CD1c-positive myeloid dendritic cell (primary cell): ENCODE measurements at regions not wholly inside any gene's neighbourhood (a gene's known extent, or its start where the extent isn't known, plus 50 kb on each side); places are given as distances from the start of the nearest gene placed in this dataset.

Experiments used
- DNase-seq: peaks from one replicate; pipeline ENCODE4 v3.0.0-alpha.2; 2016; ENCODE audit errors: extremely low spot score

DNA sequence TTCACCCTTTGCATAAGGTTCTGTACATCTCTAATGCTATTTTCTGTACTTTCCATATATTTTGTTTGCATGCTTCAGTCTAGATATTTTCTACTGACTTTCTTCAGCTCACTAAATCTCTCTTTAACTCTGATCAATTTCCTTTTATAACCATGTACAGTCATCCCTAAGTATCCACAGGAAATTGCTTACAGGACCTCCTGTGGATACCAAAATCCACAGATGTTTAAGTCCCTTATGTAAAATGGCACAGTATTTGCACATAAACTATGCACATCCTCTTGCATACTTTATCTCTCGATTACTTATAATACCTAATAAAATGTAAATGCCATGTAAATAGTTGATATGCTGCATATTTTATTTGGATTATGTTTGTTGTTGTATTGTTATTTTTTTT, 442.1 kb downstream of the TLE4 start:
- no peak for DNase-seq

DNA sequence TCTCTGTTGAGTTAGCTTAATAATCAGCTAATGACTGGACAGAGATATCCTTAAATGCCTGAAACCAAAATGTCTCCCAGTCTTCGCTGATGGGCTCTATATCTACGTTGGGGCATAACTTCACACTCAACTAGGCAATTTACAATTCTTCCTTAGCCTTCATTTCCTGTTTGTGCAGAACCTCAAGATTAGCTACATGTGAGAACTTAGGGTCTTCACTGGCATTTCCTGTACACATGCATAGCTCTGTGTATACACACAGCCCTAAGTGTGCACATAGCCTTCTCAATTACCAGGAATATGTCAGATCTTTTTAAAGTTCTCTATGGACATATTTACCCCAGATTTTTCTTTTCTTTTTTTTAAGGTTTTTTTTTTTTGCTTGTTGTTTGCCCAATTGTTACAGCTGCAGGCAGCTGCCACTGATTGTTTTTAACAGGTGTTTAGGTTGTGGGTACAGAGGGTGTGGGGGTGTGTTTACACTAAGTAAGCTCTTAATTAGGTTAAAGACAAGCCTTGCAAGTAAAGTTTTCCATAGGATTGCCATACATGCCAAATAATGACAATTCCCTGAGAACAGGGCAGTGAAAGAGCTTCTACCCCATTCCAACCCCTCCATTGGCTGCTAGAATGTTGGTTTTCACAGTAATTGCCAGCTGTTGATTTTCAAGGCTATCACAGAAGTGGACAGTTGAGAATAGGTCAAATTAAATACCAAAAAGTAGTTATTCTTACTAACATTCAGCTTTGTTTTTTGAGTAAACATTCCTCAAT, 441.0 kb downstream of the TLE4 start:
- DNase-seq = no peak

DNA sequence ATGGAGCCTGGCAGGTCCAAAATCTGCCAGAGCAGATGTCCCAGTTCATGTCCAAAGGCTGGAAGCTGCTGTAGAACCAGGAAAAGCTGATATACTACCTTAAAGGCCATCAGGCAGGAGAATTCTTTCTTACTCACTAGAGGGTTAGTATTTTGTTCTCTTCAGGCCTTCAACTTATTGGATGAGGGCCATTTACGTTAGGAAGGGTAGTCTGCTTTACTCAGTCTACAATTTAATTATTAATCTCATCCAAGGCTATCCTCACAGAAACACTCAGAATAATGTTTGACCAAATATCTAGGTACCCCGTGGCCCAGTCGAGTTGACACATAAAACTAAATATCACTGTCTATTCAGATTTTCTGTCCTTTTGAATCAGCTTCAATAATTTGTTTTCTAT, 437.4 kb downstream of the TLE4 start:
- no peak for DNase-seq

DNA sequence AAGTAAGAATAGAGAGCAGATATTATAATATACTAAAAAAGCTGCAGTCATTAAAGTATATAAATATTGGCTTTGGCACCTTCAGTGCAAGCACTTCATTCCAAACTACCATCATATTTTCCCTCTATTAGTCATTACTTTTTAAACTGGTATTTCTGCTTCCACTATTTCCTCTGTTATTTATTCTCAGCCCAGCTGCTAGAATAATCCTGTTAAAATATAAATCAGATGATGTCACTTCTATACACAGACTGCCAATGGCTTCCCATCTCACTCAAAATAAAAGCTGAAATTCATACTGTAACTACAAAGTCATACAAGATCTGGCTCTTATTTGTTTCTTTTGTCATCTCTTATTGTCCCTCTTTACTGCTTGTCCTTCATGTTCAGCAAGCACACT, 432.9 kb downstream of the TLE4 start:
- DNase-seq = no peak

DNA sequence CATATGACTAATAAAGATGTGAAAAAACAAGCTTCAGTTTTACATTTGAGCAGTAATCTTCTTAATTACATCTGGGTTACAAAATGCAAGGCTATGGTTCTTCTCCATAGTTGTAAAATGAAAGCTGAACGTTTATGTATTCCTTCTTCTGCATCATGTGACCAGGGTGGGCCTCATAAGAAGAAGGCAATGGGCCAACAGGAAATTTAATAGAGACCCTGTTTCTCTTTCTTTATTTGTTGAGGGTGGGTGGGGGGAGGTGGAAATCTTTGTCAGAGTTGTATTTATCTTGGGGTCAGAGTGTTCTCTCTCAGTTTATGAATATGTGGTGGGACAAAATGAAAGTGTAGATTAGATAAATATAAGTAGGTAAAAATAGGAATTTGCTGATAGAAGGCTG, 418.8 kb downstream of the TLE4 start:
- no peak for DNase-seq

DNA sequence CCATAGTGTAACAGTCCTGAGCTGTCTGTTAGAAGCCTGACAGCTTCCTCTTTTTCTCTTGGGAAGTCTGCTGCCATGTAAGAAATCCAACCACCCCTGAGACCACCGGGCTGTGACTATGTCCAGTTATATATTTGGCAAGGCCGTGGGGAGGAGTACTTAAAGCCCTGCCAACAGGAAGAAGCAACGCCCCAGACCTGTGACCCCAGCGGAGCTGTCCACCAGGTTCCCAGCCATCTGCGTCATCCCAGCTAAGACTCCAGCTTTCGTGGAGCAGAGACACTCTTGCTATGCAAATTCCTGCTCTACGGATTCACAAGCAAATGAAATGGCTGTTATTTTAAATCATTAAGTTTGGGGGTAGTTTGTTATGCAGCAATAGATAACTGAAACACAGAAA, 417.3 kb downstream of the TLE4 start:
- DNase-seq = no peak

DNA sequence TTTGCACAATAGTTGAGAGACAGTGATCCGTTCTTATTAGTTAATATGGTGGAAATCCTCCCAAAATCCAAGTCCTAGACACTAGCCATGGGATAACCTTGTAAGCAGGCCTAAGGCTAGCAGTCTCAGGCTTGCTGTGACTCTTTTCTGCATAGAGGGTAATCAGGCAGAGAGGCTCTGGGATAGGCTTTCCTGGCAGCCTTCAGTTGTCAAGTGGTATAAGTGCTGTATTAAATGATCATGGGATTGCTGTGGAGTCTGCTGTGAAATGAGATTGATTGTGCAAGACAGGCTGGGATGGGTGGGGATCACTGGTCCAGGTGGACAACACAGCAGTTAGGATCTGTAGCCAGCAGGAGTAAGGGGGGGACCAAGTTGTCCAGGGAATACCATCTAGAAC, 416.4 kb downstream of the TLE4 start:
- DNase-seq = no peak

DNA sequence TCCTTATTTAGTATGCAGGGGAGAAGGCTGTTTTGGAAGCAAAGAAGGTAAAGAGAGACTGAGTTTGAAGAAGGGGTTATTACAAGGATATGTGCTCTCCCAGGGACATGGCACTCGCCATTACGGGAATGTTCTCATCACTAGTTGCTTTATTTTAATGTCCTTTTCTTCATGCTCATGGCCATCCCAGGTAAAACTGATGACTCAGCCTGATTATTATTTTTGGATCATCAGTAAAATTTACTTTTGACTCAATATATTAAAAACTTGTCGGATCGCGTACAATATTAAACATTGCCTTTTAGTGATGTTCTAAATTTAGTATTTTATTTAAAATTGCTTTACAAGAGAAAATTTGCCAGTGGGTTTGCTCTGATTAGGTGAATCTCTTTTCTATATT, 414.7 kb downstream of the TLE4 start:
- DNase-seq = no peak

DNA sequence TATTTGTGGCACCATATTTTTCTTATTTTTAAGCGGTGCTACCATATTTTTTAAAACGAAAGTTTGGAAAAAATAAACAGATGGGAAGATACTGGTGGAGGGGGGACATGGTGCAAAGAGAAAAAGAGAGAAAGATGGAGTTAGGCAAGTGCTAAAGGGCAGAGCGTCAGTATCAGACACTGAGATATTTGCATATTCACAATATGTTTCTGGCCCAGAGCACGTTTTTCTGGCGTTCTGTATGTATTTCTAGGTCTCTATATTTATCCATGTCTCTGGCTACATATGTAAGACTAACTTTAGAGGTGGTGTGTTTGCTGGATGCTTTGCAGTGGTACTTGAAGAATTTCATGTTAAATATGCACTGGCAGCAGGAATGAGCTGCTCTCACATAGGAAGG, 414.0 kb downstream of the TLE4 start:
- no peak for DNase-seq

DNA sequence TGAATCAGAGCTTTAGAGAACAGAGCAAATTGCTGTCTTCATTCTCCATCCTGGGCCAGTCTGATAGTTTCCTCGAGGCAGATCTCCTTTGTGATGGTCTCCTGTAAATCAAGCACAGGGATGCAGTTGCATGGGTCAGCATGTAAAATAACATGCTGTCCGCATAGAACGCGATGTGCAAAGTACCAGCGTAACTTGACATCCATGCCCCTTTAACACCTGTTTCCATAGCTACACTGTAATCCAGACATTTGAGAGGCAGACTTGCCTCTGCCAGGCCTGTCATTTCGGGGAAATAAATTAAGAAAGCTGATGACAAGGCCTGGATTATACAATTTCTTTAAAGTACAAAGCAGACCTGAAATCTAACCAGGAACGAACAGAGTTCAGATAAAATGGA, 413.5 kb downstream of the TLE4 start:
- no peak for DNase-seq

DNA sequence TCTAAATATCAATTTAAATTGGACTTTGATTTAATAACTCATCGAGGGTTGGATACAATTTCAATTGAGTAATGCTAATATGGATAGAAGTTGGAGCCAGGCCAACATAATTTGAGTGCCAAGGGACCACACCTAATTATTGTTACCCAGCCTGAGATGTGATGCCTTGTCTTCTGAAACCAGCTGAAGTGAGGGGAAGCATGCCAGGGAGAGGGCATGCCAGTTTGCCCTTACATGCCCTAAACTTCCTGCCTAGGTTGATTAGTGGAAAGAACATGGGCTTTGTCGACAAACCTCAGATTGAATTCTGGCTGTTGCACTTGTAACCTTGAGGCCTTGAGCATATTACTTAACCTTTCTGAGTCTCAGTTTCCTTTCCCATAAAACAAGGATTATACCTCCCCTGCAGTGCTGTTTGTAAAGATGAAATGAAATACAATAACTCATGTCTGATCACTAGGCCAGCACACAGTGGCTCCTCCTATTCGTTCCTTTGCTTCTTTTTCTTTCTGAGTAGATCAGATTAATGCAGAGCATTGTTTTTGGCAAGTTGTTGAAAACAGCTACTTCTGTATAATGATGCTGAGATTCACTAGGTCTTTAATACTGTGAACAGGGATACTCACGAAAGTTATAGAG, 412.8 kb downstream of the TLE4 start:
- DNase-seq = no peak

DNA sequence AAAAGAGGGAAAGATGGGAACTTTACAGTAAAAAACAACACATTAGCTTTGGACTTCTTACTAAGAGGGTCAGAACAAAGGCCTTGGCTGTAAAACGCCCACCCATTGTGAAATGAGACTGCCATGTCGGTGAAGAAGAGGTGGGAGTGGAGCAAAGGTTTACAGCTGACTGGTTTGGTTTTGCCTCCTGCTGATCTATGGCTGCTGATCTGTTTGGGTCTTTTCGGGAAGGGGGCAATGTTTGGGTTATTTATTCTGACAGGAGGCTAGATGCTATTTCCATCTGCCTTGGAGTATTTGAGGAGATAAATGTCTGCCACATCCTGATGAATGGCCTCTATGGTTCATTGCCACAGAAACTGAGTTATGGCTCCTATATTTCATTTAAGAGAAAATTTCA, 408.7 kb downstream of the TLE4 start:
- DNase-seq = no peak

DNA sequence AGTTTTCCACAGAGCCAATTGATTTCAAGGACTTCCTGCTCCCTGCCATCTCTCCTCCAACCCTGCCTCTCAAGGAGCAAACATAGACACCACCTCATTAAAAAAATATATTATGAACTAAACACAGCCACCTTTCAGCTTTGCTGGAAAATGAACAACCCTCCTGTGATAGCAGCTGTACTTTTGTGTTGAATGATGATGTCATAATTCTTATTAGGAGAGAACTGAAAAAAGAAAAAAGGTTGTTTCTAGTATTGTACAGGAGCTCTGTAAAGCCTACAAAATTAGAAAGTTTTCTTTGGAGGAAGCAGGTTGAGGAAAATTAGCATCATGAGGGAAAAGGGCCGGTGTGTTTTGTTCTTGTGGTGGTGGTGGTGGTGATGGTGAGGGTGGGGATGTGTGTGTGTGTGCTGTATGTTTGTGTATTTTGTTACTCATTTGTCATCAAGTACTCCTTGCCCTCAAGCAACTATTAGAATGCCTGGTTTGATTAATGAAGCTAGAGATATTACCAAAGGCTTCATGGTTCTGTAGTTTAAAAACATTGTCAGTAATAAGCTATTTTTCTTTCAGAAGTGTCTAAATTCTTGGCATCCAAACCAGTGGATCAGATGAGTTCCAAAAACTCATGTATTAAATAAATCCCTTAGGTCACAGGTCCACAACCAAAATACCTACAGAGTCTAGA, 405.9 kb downstream of the TLE4 start:
- no peak for DNase-seq

DNA sequence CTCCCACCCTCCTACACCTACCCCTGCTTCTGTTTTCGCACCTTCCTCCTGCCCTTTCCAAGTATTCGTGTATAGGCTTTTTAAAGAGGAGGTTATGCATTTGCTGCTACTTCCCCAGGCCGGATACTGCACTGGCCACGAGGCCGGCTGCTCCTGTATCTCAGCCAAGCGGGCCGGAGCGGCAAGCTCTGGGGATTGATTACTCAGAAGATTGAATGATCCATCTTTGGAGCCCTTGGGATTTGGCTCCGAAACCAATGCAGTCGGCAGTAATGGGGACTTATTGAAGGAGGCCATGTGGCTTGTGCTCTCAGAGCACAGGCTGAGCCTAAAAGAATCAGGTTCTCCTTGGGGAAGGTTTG, 405.3 kb downstream of the TLE4 start:
- DNase-seq = no peak

DNA sequence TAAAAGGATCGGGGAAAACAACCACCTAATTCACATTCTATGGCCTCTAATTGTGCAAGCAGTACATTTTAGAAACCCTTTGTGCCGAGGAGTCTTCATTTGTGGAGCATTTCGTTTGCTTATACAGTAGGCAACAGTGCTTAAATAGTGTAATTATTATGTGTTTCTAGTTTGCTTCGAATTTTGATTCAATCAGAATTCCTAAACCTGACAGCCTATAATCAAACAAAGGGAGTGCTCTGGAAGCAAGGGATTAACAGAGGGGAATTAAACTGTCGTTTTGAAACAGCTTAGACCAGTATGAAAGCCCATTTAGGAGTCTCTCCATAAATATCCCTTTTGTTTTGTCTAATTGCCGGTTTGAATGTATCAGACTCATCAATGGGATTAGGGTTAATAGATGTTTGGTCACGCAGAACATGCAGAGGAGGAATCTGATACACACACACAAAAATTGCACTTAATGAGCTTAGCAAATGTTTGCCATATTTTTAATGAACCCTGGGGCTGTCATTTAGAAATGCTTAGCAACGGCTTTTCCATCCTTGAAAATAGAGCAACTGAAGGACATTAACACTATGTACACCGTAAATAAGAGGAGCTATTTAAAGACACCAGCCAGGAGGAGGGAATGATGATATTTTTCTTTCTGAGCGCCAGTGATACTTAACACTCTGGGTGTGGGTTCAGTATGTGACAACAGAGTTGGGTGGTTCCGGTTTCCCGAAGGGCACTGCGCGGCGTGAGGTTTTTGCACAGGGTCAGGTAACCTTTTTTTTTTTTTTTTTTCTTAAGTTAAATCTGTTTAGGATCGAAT, 404.7 kb downstream of the TLE4 start:
- DNase-seq = no peak

DNA sequence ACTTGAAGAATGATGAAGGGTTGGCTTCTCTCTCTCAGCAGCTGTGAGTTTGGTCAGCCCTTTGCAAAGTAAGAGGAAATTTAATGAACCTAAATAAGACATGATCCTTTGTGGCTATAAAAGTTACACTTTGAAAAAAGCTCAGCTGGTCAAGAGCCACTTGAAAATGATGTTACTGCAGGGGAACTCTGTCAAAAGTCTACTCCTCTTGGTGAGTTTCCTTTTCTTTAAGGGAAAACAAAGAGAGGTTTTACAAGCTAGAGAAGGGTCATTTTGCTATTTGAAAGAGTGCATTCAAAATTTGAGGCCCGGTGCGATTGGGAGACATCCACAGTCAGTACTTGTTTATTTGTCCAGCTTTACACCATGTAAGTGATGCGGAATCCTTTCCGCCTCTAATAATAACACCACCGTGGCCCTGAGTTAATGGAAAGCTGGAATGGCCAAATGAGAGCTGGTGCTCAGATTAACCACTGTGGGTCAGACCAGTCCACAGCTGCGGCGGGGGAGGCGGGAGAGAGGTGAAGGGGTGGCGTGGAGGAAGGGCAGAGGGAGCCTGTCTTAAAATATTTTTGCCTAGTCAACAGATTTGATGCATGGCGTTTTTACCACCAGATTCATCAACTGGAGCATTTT, 404.0 kb downstream of the TLE4 start:
- no peak for DNase-seq

DNA sequence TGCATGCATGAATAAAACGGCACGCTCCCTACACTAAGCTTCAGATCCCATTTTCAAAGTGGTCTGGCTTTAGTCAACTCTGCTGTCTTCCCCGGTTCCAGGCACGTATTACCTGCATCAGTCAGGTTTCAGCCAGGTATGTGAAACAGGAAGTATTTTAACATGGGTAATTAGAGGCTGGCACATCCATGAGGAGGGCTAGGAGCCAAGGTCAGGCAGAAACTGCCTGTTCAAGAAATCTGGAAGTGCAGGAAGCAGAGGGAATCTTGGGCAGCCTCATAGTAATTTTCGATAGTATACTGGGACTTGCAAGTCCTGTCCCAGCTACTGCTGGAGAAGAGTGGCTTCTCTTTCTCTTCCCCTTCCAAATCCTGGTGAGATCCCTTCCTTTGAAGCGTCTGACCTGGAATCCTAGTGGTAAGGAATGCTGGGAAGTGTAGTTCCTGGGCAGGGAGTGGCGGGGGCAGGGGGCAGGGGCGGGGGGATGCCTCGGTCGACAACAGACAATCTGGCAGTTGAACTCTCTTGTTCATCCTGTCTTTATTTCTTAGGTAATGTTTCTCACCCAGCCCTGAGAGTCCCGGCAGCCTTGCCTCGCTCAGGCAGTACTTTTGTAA, 403.1 kb downstream of the TLE4 start:
- DNase-seq = no peak

DNA sequence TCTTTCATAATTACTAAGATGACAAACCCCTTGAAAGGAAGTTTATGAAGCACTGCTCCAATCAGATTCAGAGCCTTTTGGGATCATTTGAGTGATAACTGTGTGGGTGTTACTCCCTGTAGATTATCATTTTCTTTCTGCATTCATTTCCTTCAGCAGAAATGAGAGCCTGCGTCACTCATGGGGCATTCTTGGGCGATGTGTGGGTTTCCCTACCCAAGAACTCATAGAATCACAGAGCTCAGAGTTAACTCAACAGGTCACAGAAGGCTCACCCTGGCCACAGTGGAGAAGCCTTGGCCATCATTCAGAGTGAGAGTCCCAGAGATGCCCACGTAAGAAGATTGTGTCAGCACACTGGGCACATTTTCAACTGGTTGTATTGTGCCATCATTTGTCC, 401.9 kb downstream of the TLE4 start:
- no peak for DNase-seq

DNA sequence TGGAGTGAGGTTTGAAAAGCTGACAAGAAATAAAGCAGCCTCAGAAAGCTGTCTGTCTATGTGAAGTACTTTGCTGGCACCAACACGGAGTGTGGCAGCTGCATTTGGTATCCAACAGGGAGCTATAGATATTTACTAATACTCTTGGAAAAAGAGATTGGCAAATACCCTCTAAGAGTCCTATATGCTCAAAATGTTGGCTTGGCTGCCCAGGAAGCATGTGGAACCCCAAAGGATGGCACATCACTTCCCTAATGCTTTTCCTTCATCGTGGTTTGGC, 398.3 kb downstream of the TLE4 start:
- DNase-seq = no peak

DNA sequence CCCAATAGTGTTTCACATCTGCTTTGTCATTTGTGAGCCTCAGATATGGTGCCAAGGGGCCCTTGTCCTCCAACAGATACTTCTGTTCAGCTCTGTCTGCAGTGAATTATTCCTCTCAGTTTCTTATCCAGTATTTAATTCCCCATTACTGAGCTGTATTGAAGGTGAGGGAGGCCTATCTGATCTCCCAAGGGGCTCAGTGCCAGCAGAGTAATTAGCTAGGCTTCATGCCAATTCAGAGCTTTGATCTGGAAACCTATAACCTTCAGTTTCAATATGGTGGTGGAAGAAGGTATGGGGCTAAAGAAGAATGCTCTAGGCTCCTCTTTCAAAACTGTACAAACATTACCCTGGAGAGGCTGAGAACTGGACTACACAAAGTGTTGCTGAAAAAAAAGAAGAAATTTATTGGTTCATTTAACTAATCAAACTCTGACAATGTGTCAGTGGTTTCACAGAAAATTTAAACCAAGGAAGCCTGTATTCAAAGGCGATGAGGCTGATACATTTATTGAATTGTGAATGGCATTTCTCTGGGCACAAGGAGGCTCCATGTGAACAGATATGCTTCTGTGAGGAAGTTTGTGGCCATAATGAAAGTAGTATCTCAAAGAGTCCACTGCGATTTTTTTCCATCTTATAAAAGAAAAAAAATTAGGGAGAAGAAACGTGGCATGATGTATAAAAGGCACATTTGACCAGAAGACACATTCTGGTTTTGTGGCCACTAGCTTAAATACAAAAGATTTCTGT, 397.8 kb downstream of the TLE4 start:
- no peak for DNase-seq

DNA sequence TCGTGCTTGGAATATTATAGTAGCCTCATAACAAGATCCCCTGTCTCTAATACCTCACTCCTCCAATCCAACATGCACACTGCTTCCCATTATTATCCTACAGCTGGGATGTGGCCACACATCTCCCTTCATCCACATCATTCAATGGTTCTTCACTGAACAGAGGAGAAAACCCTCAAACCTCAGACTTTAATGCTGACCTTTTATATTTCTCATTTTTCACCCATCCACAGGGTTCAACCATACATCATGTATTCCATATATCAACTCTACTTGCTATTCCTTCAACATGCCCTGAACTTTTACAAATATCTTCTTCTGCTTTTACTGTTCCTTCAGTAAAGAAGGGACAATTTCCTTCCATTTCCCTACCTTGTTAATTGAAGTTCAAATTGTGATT, 396.8 kb downstream of the TLE4 start:
- DNase-seq = no peak
